ENCODE measurements at regions not wholly inside any gene's neighbourhood (a gene's known extent, or its start where the extent isn't known, plus 50 kb on each side); places are given as distances from the start of the nearest gene placed in this dataset.

- Mint-ChIP-seq H3K9me3 (no peaks in the 10 kb centered on the region), H3K4me3 (no peak overlapping the region), H3K27me3 (no peaks in the 10 kb centered on the region), H3K27ac (no peak overlapping the region), H3K4me1 (peaks cover 0 to 6% (median 0%) of the 10 kb centered on the region in 3 donors), H3K36me3 (no peaks in the 10 kb centered on the region)
- POLR2A ChIA-PET: no interaction called here
- Histone ChIP-seq H3K9me3 (ENCODE audit: low read length) (no peaks in the 10 kb centered on the region), H3K27ac (ENCODE audit: low read depth, low read length) (no peak overlapping the region), H3K36me3 (ENCODE audit: insufficient read depth, low read length) (no peaks in the 10 kb centered on the region), H3K4me1 (ENCODE audit: insufficient read depth, low read length) (no peaks in the 10 kb centered on the region), H3K4me3 (ENCODE audit: low read length) (no peak overlapping the region), H3K27me3 (ENCODE audit: insufficient read depth, low read length, poor library complexity, severe bottlenecking) (no peaks in the 10 kb centered on the region)
- no peak for DNase-seq
- CTCF ChIA-PET: no interaction called here
These were observed 188.3 kb downstream of the NRIP1 start for GRCh38 chr21:14876524-14876840.

DNA sequence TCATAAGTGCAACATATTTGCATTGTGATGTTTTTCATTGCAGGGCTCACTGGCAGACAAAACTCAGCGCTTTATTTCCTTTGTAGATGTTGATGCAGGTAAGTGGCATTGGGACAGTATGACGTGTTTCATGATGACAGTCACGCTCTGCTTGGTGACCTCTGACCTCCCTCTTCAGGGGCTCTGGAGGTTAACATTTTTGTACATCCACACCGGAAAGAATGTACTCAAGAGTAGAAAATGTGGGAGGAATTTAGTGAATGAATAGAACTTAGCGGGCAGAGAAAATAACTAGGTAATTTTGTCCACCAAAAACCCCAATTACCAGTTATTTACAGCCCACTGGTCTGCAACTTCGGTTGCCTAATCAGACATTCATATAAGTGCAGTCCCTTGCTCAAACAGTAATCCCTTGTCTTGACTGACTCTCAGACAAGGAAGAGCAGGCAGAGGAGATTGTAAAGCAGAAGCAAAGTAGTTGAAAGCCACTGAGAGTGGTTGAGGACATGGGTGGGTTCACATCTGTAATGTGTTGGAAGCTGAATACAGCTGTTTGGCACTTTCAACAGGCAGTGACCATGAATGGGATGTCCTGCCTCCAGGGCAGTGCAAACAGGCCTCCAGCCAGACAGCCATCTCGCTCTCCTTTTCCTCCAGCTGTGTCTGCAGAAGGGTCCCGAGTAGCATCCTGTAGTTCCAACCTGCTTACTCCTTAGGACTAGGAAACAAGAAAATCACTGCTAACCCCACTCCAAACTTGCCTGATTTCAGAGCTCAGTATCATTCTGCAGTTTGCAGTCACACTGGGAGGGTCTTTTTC lies 188.9 kb downstream of the NRIP1 start:
- Histone ChIP-seq H3K36me3 (ENCODE audit: insufficient read depth, low read length) (no peaks in the 10 kb centered on the region), H3K27ac (ENCODE audit: low read depth, low read length) (no peak overlapping the region), H3K4me1 (ENCODE audit: insufficient read depth, low read length) (no peaks in the 10 kb centered on the region), H3K9me3 (ENCODE audit: low read length) (no peaks in the 10 kb centered on the region), H3K27me3 (ENCODE audit: insufficient read depth, low read length, poor library complexity, severe bottlenecking) (no peaks in the 10 kb centered on the region), H3K4me3 (ENCODE audit: low read length) (no peak overlapping the region)
- ChIA-PET CTCF (no interaction called here), POLR2A (no interaction called here)
- no peak for DNase-seq
- H3K36me3 Mint-ChIP-seq: no peaks in the 10 kb centered on the region
- H3K9me3 Mint-ChIP-seq: no peaks in the 10 kb centered on the region
- H3K27me3 Mint-ChIP-seq: no peaks in the 10 kb centered on the region
- no peak overlapping the region for H3K27ac Mint-ChIP-seq
- H3K4me1 Mint-ChIP-seq: peaks cover 0 to 6% (median 0%) of the 10 kb centered on the region in 3 donors
- no peak overlapping the region for H3K4me3 Mint-ChIP-seq

DNA sequence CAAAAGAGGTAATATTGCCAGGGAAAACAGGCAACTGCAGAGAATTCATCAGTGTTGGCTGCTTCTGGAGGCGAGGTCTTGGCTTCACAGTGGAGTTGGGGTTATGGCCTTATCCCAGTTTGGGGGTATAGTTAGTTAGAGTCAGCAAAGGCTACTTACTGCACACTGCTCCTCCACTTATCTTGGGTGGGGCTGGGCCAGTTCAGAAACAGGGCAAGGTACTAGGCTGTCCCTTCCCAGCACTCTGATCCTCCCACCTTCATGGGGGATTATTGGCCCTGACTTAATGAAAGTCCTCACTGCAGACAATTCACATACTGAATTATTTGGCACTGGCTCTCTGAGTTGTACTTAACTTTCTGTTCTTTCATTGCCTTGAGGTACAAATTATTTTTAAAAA lies 189.6 kb downstream of the NRIP1 start:
- no peak overlapping the region for H3K4me3 ChIP-seq (ENCODE audit: low read length)
- no peaks in the 10 kb centered on the region for H3K36me3 Mint-ChIP-seq
- H3K4me1 Mint-ChIP-seq: peaks cover 0 to 6% (median 0%) of the 10 kb centered on the region in 3 donors
- no peaks in the 10 kb centered on the region for H3K27me3 Mint-ChIP-seq
- POLR2A ChIA-PET: no interaction called here
- no peak for DNase-seq
- no peak overlapping the region for H3K4me3 Mint-ChIP-seq
- H3K27me3 ChIP-seq (ENCODE audit: insufficient read depth, low read length, poor library complexity, severe bottlenecking): no peaks in the 10 kb centered on the region
- H3K9me3 ChIP-seq (ENCODE audit: low read length): no peaks in the 10 kb centered on the region
- H3K36me3 ChIP-seq (ENCODE audit: insufficient read depth, low read length): no peaks in the 10 kb centered on the region
- H3K27ac Mint-ChIP-seq: peak overlapping the region in 1 of 8 donors; percentile 22
- CTCF ChIA-PET: no interaction called here
- no peak overlapping the region for H3K27ac ChIP-seq (ENCODE audit: low read depth, low read length)
- no peaks in the 10 kb centered on the region for H3K9me3 Mint-ChIP-seq
- no peaks in the 10 kb centered on the region for H3K4me1 ChIP-seq (ENCODE audit: insufficient read depth, low read length)

GRCh38 chr21:14874379-14874778 lies 190.4 kb downstream of the NRIP1 start:
- no peaks in the 10 kb centered on the region for H3K27me3 Mint-ChIP-seq
- H3K27me3 ChIP-seq (ENCODE audit: insufficient read depth, low read length, poor library complexity, severe bottlenecking): no peaks in the 10 kb centered on the region
- CTCF ChIA-PET: no interaction called here
- H3K36me3 ChIP-seq (ENCODE audit: insufficient read depth, low read length): no peaks in the 10 kb centered on the region
- H3K27ac ChIP-seq (ENCODE audit: low read depth, low read length): no peak overlapping the region
- peaks cover 0 to 6% (median 0%) of the 10 kb centered on the region in 3 donors for H3K4me1 Mint-ChIP-seq
- POLR2A ChIA-PET: no interaction called here
- H3K9me3 Mint-ChIP-seq: no peaks in the 10 kb centered on the region
- no peak overlapping the region for H3K4me3 ChIP-seq (ENCODE audit: low read length)
- DNase-seq: no peak
- no peaks in the 10 kb centered on the region for H3K36me3 Mint-ChIP-seq
- H3K4me1 ChIP-seq (ENCODE audit: insufficient read depth, low read length): no peaks in the 10 kb centered on the region
- H3K4me3 Mint-ChIP-seq: no peak overlapping the region
- no peak overlapping the region for H3K27ac Mint-ChIP-seq
- no peaks in the 10 kb centered on the region for H3K9me3 ChIP-seq (ENCODE audit: low read length)

DNA sequence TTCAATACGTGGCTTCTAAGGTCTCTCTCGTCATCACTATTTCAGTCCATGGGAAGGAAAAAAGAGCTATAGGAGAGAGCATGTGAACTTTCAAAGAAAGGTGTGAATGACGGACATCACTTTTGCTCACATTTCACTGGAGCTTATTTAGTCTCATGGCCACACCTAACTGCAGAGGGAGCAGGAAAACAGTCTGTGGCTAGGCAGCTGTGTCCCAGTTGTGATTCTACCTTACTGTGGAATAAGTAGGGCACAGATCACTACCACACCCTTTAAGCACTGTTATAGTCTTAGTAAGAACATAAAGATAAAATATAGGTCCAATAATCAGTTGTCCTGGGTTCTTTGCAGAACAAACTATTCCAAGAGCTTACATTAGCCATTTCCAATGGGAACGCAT lies 192.9 kb downstream of the NRIP1 start:
- Histone ChIP-seq H3K9me3 (ENCODE audit: low read length) (no peaks in the 10 kb centered on the region), H3K4me1 (ENCODE audit: insufficient read depth, low read length) (no peaks in the 10 kb centered on the region), H3K36me3 (ENCODE audit: insufficient read depth, low read length) (no peaks in the 10 kb centered on the region), H3K27ac (ENCODE audit: low read depth, low read length) (no peak overlapping the region), H3K4me3 (ENCODE audit: low read length) (no peak overlapping the region), H3K27me3 (ENCODE audit: insufficient read depth, low read length, poor library complexity, severe bottlenecking) (no peaks in the 10 kb centered on the region)
- no peak for DNase-seq
- Mint-ChIP-seq H3K4me3 (peak overlapping the region in 1 of 7 donors; percentile 14), H3K9me3 (no peaks in the 10 kb centered on the region), H3K36me3 (no peaks in the 10 kb centered on the region), H3K27ac (no peak overlapping the region), H3K27me3 (peaks cover 0 to 12% of the 10 kb centered on the region in 2 donors), H3K4me1 (no peaks in the 10 kb centered on the region)
- ChIA-PET CTCF (no interaction called here), POLR2A (no interaction called here)

GRCh38 chr21:14870853-14871149 lies 194.0 kb downstream of the NRIP1 start:
- no peak for DNase-seq
- no peaks in the 10 kb centered on the region for H3K9me3 ChIP-seq (ENCODE audit: low read length)
- Mint-ChIP-seq H3K36me3 (no peaks in the 10 kb centered on the region), H3K27me3 (peaks cover 0 to 12% of the 10 kb centered on the region in 2 donors), H3K27ac (no peak overlapping the region), H3K4me3 (no peak overlapping the region), H3K4me1 (no peaks in the 10 kb centered on the region), H3K9me3 (no peaks in the 10 kb centered on the region)
- CTCF ChIA-PET: no interaction called here
- H3K4me3 ChIP-seq (ENCODE audit: low read length): no peak overlapping the region
- no peaks in the 10 kb centered on the region for H3K27me3 ChIP-seq (ENCODE audit: insufficient read depth, low read length, poor library complexity, severe bottlenecking)
- H3K36me3 ChIP-seq (ENCODE audit: insufficient read depth, low read length): no peaks in the 10 kb centered on the region
- H3K27ac ChIP-seq (ENCODE audit: low read depth, low read length): no peak overlapping the region
- no peaks in the 10 kb centered on the region for H3K4me1 ChIP-seq (ENCODE audit: insufficient read depth, low read length)
- POLR2A ChIA-PET: no interaction called here

DNA sequence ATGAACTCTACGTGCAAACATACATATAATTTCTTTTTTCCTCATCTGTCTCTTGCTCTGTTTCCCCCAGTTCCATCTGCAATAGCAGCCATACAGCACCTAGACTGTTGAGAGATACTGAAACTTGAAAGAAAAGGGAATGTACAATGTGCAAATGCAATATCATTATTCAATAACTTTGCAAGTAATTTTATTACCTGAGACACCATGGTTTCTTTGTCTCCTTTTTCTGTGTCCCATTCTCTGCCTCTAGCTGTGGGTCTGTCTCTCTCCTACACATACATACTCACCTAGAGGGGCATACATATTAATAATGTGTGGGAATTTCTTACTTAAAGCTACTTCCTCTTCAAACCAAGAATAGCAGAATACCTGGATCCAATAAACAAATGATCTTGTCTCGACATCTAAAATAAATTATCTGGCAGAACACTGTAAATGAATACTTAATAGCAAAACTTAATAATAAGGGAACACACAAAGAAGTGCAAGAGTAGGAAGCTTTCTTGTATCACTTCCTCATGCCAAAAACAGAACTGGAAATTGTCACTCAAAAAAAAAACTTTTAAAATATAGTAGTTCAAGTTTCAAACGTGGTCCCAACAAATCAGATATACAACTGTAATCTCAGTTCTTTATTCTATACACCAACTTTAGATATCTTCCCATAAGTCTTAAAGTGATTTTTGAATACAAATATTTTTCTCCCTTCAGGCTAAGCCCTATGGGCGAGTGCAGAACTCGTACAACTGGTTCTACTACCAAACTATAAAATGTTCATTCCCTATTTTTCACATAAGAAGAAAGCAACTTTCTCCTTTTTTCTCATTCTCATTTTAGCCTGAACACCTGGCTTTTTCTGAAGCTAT lies 194.6 kb downstream of the NRIP1 start:
- Histone ChIP-seq H3K4me1 (ENCODE audit: insufficient read depth, low read length) (no peaks in the 10 kb centered on the region), H3K9me3 (ENCODE audit: low read length) (no peaks in the 10 kb centered on the region), H3K27ac (ENCODE audit: low read depth, low read length) (no peak overlapping the region), H3K27me3 (ENCODE audit: insufficient read depth, low read length, poor library complexity, severe bottlenecking) (no peaks in the 10 kb centered on the region), H3K4me3 (ENCODE audit: low read length) (no peak overlapping the region), H3K36me3 (ENCODE audit: insufficient read depth, low read length) (no peaks in the 10 kb centered on the region)
- no peaks in the 10 kb centered on the region for H3K4me1 Mint-ChIP-seq
- H3K9me3 Mint-ChIP-seq: no peaks in the 10 kb centered on the region
- ChIA-PET POLR2A (no interaction called here), CTCF (no interaction called here)
- no peaks in the 10 kb centered on the region for H3K36me3 Mint-ChIP-seq
- peaks cover 0 to 12% of the 10 kb centered on the region in 2 donors for H3K27me3 Mint-ChIP-seq
- no peak for DNase-seq
- H3K27ac Mint-ChIP-seq: no peak overlapping the region
- H3K4me3 Mint-ChIP-seq: no peak overlapping the region

DNA sequence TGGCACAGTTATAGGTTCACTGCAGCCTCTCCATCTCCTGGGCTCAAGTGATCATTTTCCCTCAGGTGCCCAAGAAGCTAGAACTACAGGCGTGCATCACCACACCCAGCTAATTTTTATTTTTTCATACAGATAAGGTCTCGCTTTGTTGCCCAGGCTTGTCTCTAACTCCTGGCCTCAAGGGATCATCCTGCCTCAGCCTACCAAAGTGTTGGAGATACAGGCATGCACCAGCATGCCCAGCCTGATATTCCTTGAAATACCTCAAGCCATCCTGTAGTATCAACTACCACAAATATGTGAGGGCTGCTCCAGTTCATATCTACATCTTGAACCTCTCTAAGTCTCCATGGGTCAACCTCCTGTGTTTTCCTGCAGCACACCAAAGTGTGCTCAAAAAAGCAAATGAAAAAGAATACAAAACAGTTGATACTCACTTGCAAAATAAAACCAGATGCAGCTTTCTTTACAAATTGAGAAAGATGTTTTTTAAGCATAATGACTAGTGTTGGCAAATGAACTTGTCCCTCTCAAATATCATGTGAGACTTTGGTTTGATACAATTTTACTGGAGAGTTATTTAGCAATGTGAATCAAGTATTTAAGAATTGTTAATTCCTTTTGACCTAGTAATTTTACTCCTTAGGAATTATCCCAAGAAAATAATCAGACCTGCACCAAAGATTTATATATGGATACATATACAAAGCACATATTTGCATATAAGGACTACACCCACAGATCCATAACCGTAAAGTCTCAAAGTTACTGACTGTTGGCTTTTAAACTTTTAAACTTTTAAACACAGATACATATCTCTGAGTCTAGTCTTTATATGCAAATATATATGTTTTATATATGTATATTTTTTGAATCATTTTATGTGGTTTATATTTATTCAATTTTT lies 197.7 kb downstream of the NRIP1 start:
- Mint-ChIP-seq H3K27ac (no peak overlapping the region), H3K27me3 (peaks cover 1 to 12% of the 10 kb centered on the region in 2 donors), H3K9me3 (no peaks in the 10 kb centered on the region), H3K4me1 (no peaks in the 10 kb centered on the region), H3K36me3 (no peaks in the 10 kb centered on the region), H3K4me3 (no peak overlapping the region)
- DNase-seq: no peak
- Histone ChIP-seq H3K27me3 (ENCODE audit: insufficient read depth, low read length, poor library complexity, severe bottlenecking) (no peaks in the 10 kb centered on the region), H3K9me3 (ENCODE audit: low read length) (no peaks in the 10 kb centered on the region), H3K36me3 (ENCODE audit: insufficient read depth, low read length) (no peaks in the 10 kb centered on the region), H3K4me3 (ENCODE audit: low read length) (no peak overlapping the region), H3K27ac (ENCODE audit: low read depth, low read length) (no peak overlapping the region), H3K4me1 (ENCODE audit: insufficient read depth, low read length) (no peaks in the 10 kb centered on the region)
- ChIA-PET CTCF (interaction anchor here (1.6 kb wide), 1 partner anchor 13 kb away, joined by 3 read pairs; no protein-coding TSS in a partner anchor), POLR2A (no interaction called here)

All from CD8-positive, alpha-beta memory T cell (primary cell).